Testis (tissue), 2 donors: ENCODE measurements at regions not wholly inside any gene's neighbourhood (a gene's known extent, or its start where the extent isn't known, plus 50 kb on each side); places are given as distances from the start of the nearest gene placed in this dataset.

Experiments
- POLR2A ChIP-seq: fragments of 450-650 bp; IDR thresholded peaks from one replicate; pipeline ENCODE4 v1.6.1; 2017; ENCODE audit warnings: antibody characterized with exemption, mild to moderate bottlenecking, moderate library complexity
- TF ChIP-seq, protein P1 (sequence below), 3 experiments: fragments of 450-650 bp in 2 of 3; fragments of 200-600 bp in 1 of 3; sonication (generic) in 1 of 3; IDR thresholded peaks; one replicate each; pipeline ENCODE4 v1.5.1; 2016 to 2019; ENCODE audit warnings: antibody characterized with exemption in 3 of 3, mild to moderate bottlenecking in 2 of 3, moderate library complexity in 1 of 3

DNA sequence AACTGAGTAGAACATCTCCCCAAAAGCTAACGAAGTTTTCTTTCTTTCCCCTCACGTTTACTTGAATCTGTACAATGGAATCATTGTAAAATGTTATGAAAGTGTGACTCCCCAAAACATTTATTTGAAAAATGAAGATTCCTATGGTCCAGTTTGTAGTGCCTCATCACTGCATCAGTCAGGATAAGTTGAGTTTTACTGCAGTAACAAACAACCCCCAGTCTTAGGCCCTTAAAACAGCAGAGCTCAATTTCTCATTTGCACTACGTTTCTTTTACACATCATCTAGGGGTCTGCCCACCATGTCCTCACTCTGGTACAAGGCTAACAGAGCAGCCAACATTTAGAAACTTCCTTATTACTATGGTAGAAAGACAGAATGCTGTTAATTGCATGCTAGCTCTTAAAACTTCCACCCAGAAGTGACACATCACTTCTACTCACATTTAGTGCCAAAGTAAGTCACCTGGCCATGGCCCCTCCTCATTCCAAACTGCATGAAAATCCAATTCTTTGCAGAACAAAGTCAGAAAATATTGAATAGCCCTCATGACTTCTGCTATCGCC, 546.4 kb downstream of the MED13L start:
- TF ChIP-seq, protein P1, sequence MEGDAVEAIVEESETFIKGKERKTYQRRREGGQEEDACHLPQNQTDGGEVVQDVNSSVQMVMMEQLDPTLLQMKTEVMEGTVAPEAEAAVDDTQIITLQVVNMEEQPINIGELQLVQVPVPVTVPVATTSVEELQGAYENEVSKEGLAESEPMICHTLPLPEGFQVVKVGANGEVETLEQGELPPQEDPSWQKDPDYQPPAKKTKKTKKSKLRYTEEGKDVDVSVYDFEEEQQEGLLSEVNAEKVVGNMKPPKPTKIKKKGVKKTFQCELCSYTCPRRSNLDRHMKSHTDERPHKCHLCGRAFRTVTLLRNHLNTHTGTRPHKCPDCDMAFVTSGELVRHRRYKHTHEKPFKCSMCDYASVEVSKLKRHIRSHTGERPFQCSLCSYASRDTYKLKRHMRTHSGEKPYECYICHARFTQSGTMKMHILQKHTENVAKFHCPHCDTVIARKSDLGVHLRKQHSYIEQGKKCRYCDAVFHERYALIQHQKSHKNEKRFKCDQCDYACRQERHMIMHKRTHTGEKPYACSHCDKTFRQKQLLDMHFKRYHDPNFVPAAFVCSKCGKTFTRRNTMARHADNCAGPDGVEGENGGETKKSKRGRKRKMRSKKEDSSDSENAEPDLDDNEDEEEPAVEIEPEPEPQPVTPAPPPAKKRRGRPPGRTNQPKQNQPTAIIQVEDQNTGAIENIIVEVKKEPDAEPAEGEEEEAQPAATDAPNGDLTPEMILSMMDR (IDR thresholded peaks at IDR 0.05) = no peak
- TF ChIP-seq POLR2A = no peak
